Hepatocyte (in vitro differentiated cells): ENCODE measurements at regions not wholly inside any gene's neighbourhood (a gene's known extent, or its start where the extent isn't known, plus 50 kb on each side); places are given as distances from the start of the nearest gene placed in this dataset.

ENCODE experiments used
- CTCF ChIP-seq: fragments of 200-600 bp; sonication (generic); IDR thresholded peaks from 2 replicates; pipeline ENCODE4 v1.5.1; 2016; ENCODE audit warnings: antibody characterized with exemption, mild to moderate bottlenecking; ENCODE audit not compliant: poor library complexity
- EZH2 ChIP-seq: fragments of 200-600 bp; sonication (generic); IDR thresholded peaks from 2 replicates; pipeline ENCODE4 v1.6.1; 2016; ENCODE audit warnings: antibody characterized with exemption, mild to moderate bottlenecking, borderline replicate concordance
- EZH2phosphoT487 ChIP-seq: fragments of 200-600 bp; sonication (generic); IDR thresholded peaks from one replicate; pipeline ENCODE4 v1.6.1; 2018; ENCODE audit warnings: antibody characterized with exemption, mild to moderate bottlenecking, low read depth, moderate library complexity; ENCODE audit not compliant: unreplicated experiment, severe bottlenecking

GRCh38 chr14:89549381-89550125, 132.5 kb upstream of the FOXN3 start:
- TF ChIP-seq CTCF, result no peak
- no peak for TF ChIP-seq EZH2
- no peak for TF ChIP-seq EZH2phosphoT487
